ENCODE measurements at regions not wholly inside any gene's neighbourhood (a gene's known extent, or its start where the extent isn't known, plus 50 kb on each side); places are given as distances from the start of the nearest gene placed in this dataset.
"Not testable (repeated sequence)": the region's sequence is repeated elsewhere in the genome, so short reads cannot be mapped to it uniquely, and the experiment has no call there.

DNA sequence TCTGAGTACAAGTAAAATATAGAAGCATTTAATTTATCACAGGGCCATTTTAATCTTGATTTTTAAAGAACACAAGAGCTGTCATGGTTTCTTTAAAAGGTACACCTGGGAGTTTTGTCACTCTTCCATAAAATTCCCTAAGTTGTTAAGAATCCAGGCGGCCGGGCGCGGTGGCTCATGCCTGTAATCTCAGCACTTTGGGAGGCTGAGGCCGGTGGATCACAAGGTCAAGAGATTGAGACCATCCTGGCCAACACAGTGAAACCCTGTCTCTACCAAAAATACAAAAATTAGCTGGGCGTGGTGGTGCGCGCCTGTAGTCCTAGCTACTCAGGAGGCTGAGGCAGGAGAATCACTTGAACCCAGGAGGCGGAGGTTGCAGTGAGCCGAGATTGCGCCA, 278.3 kb downstream of the PCDH17 start:
- DNase-seq (ENCODE audit: low read depth): not testable (repeated sequence)

GRCh38 chr13:57918086-57918485, 286.5 kb downstream of the PCDH17 start:
- DNase-seq (ENCODE audit: low read depth): no peak

DNA sequence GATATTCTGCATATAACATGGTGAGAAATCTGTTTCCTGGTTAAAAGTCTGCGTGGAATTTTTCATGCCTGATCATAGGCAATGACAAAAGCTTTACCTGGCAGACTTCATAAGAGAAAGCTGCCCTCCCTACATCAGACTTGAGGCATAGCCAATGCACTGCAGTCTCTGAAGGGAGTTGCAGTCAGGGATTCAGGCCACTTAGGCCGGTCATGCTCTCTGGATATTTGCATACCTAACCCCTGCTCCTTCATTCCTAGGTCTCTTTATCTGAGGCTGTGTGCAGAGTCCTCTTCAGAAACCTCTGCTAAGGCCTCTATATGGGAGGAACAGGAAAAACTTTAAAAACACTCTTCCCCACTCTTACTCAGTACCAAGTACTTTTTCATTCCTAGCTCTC, 287.4 kb downstream of the PCDH17 start:
- DNase-seq (ENCODE audit: low read depth): no peak

DNA sequence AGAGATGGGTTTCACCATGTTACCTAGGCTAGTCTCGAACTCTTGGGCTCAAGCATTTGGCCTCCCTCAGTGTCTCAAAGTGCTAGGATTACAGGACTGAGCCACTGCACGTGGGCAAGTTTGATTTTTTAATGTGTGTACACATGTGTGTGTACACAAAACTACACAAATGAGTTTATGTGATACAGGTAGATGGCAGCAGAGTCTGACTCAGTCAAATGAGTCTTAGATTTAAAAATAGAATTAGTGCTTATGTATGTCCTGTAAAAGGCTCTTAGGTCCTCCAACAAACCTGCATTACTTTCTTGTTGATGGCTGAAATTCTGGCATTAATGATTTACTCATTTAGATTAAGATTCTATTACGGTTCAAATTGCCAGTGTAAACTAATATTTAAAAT, 293.7 kb downstream of the PCDH17 start:
- no peak for DNase-seq (ENCODE audit: low read depth)

DNA sequence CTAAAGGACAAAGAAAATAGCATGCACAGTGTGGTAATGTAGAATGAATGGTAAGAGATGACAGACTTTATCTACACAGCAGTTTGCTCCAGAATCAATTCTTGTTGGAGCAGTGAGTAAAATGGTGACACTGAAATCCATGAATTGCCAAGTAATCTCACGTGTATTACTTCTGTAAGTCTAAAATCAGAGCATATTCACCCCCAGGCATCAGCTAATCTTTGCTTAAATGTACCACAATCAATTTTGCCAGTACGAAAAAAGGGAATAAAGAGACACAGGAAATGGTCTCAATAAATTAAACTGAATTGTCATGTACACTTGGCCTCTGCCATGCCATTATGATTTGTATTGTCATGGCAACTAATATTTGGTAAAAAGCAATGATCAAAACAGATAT, 294.2 kb downstream of the PCDH17 start:
- DNase-seq (ENCODE audit: low read depth): no peak

DNA sequence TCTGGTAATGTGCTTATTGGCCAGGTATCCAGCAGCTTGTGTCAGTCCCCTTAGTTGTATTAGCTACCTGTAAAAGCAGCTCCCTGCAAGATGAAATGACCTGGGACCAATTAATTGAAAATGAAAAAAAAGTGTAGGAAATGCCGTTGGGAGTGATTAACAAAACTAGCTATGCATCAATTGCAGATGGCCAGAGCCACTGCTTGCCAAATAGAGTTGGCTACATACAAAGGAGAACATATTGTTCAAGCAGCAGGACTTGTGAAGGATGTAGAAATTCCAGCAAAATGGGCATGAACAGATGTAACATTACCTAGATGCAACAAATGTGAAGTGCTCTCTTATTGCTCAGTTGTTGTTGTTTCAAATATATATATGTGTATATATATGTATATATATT, 300.5 kb downstream of the PCDH17 start:
- no peak for DNase-seq (ENCODE audit: low read depth)

DNA sequence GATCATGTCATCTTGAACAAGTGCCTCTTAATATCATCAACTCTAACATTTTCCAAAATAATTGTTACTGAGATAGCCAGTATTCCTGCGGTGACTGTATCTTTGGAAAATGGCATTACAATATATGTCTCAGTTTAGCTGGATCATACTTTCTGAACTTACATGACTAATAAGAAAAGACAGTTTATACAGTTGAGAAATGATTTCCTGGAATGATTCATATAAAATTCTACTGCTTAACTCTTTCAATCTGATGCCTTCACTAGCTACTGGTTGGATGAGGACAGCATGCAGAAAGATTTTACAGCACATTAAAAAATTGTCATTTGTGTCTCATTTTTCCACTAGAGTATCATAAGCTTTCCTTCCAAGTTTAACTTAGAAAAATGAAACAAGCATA, 302.1 kb downstream of the PCDH17 start:
- no peak for DNase-seq (ENCODE audit: low read depth)

- DNase-seq (ENCODE audit: low read depth): no peak
Observed at GRCh38 chr13:57935965-57936364, 304.4 kb downstream of the PCDH17 start.

GRCh38 chr13:57946361-57946760, 314.8 kb downstream of the PCDH17 start:
- DNase-seq (ENCODE audit: low read depth): no peak

DNA sequence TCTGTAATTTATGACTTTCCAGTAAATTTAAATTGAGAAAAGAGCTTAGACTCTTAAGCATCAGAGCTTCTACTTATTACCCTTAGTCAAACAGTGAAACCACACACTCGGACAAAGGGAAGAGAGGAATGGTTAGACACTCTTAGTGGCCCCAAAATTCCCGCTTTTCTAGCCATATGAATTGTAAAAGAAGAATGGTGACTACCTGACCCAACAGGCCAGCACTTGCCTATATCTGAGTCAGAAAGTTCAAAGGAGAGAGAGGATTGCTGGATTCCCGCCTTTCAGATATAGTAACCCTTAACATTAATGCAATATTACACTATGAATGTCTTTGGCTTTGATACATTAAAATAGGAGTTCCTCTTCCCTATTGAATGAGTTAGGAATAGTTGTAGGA, 317.3 kb downstream of the PCDH17 start:
- DNase-seq (ENCODE audit: low read depth): no peak

DNA sequence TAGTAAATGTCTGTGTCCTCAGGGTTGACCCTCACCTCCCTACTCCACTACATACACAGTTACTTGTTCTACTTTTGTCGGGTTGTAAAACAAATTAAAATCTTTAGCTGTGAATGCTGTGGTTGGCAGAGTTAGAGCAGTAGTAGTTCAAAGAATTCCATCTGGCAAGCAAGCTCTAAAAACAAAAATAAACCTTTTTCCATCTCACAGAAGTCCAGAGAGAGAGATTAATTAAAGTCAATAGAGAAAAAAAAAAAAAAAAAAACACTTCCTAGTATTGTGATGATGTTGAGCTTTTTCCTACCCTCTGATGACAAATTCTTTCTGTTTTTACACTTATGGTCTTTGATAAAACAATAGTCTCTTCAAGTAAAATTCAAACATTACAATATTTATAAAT, 338.4 kb downstream of the PCDH17 start:
- DNase-seq (ENCODE audit: low read depth): no peak

DNA sequence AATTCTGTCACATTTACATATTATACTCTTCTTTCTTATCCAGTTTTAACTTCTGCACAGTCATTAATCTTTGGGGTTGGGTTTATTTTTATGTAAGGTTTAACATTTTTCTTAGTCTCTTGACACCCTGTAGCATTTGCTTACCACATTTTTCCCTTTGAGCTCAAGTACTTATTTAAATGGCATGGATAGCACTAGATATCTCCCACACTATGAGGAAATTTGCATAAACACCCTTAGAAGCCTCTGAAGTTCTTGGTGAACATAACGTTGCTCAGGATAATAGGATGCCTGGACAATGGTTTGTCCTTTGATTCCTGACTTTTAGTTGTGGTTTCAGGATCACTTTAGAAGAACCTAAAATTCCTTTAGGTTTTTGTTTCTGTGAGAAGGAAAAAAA, 338.9 kb downstream of the PCDH17 start:
- DNase-seq (ENCODE audit: low read depth): no peak

DNA sequence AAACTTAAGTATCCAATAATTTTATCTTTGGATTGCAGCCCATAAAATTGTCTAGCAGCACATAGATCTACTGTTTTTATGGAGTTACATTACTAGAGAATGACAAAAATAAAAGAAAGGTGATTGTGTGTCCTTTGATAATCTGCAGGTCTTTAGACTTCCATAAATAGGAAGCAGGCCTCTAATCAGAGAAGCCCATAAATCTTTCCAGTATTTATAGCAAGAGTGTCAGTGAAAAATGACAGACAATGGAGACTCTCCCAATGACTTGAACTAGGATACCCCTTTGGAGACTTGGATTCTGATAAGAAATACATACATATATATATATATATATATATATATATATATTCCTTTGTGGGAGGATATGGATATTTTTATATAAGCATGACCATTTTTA, 351.2 kb downstream of the PCDH17 start:
- DNase-seq (ENCODE audit: low read depth): no peak

- no peak for DNase-seq (ENCODE audit: low read depth)
Observed at GRCh38 chr13:57988276-57988675, 356.7 kb downstream of the PCDH17 start.

DNA sequence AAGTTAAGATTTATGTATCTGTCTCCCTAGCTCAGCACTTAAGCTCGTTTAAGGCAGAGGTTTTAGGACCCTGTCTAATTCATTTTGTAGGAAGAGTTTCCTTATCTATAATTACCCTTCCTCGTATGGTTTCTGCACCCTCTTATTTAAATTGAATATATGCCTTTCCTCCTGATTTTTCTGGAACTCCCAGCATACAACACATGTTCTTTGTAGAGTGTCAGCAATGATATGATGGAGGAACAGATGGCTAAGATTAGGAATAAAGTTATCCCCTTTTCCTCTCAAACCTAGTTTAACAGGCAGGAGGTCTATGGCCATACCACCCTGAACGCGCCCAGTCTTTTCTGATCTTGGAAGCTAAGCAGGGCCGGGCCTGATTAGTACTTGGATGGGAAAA, 359.5 kb downstream of the PCDH17 start:
- DNase-seq (ENCODE audit: low read depth): no peak

GRCh38 chr13:57992416-57992815, 360.9 kb downstream of the PCDH17 start:
- DNase-seq (ENCODE audit: low read depth): no peak

- no peak for DNase-seq (ENCODE audit: low read depth)
Observed at GRCh38 chr13:57996717-57997116, 365.2 kb downstream of the PCDH17 start.

DNA sequence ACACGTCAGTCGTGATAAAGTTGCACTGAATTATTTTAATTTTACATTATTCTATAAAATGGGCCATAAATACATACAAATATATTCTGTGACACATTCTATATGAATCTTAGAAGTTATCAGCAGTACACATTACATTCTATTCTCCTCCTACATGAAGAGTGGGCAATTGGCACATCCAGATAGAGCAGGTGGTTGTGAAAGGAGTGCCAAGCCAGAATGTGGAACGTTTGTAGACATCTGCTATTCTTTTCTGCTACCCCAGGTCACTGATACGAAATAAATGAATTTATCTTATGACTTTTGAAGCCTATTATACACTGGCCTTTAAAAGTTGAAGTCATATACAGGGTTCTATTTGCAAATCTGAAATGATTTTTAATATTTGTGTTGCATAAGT, 373.2 kb downstream of the PCDH17 start:
- DNase-seq (ENCODE audit: low read depth): no peak

DNA sequence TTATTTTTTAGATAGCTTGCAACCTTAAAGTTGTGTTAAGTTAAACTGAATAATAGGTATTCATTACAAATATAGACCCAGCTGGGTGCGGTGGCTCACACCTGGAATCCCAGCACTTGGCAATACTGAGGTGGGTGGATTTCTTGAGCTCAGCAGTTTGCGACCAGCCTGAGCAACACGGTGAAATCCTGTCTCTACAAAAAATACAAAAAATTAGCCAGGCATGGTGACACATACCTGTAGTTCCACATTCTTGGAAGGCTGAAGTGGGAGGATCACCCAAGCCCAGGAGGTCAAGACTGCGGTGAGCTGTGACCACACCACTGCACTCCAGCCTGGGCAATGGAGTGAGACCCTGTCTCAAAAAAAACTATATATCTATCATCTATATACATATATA, 386.5 kb downstream of the PCDH17 start:
- no peak for DNase-seq (ENCODE audit: low read depth)

- no peak for DNase-seq (ENCODE audit: low read depth)
Observed at GRCh38 chr13:58018865-58019264, 387.3 kb downstream of the PCDH17 start.

DNA sequence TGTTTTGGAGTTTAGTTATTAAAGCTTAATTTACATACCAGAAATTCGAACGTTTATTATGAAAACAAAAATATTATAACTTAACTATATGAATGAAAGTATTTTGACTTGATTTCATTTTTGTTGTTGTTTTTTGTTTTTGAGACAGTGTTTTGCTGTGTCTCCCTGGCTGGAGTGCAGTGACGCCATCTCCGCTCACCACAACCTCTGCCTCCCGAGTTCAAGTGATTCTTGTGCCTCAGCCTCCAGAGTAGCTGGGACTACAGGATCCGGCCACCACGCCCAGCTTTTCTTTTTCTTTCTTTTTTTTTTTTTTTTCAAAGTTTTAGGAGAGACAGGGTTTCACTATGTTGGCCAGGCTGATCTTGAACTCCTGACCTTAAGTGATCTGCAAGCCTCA, 392.6 kb downstream of the PCDH17 start:
- no peak for DNase-seq (ENCODE audit: low read depth)

DNA sequence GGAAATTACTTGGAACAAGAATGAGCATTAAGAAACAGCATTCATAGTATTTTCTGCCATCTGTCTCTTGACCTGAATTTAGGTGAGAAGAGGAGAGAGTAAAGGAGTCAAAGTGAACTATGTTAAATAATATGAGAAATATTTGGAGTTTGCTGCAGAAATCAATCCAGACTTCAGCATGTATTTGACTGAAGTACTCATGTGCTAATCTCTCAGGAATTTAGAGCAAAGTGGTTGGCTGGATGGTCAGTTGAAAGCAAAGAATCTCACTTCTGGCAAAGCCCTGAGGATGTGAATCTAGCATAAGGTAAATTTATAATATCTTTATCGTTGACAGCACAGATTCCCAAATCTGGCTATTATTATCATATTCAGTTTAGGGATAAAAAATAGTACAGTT, 394.3 kb downstream of the PCDH17 start:
- no peak for DNase-seq (ENCODE audit: low read depth)

DNA sequence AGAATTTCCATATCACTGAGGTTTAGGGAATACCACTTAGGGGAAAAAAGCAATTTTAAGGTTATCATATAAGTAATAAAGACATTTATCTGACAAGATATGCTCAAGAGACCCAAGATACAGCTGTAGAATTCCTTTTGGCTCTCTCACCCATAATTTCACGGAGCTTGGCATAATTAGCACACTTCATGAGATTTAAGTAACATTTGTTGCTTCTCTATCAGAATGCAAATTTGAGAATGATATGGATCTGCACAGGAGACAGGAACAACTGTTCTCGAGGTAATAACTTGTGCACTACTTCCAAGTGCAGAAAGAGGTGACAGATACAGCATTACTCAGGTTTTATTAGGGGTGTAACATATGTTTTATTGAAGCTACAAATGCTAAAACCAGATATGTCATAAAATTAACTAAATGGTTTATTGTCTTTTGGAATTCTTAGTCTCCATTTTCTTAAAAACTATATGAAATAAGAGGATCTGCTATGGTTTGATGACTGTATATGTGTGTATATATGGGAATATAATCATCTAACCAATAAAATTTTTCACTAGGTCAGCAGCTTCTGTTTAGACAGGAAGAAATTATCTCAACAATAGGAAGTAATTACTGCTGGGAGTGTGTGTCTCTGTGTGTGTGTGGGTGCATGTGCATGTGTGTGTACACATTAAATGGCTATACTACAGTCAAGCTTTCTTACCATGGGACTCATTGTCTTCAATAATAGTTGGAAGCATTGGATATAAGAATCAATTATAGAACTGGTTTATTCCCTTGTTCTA, 401.3 kb downstream of the PCDH17 start:
- no peak for DNase-seq (ENCODE audit: low read depth)

- DNase-seq (ENCODE audit: low read depth): no peak
Observed at GRCh38 chr13:58043971-58044370, 412.4 kb downstream of the PCDH17 start.

Data from LHCN-M2 (cell line).